C4-2B (cell line): ENCODE measurements at regions not wholly inside any gene's neighbourhood (a gene's known extent, or its start where the extent isn't known, plus 50 kb on each side); places are given as distances from the start of the nearest gene placed in this dataset.

Experiments
- H3K27ac ChIP-seq: fragments of 450-650 bp; 2 replicates; pipeline ENCODE4 v1.5.1; 2017
- ZFX ChIP-seq: fragments of 450-650 bp; IDR thresholded peaks from 2 replicates; pipeline ENCODE4 v1.6.1; 2017
- TF ChIP-seq, protein P1 (sequence below): fragments of 450-650 bp; conservative IDR thresholded peaks from 2 replicates; pipeline ENCODE4 v1.5.1; 2017; ENCODE audit warnings: mild to moderate bottlenecking

DNA sequence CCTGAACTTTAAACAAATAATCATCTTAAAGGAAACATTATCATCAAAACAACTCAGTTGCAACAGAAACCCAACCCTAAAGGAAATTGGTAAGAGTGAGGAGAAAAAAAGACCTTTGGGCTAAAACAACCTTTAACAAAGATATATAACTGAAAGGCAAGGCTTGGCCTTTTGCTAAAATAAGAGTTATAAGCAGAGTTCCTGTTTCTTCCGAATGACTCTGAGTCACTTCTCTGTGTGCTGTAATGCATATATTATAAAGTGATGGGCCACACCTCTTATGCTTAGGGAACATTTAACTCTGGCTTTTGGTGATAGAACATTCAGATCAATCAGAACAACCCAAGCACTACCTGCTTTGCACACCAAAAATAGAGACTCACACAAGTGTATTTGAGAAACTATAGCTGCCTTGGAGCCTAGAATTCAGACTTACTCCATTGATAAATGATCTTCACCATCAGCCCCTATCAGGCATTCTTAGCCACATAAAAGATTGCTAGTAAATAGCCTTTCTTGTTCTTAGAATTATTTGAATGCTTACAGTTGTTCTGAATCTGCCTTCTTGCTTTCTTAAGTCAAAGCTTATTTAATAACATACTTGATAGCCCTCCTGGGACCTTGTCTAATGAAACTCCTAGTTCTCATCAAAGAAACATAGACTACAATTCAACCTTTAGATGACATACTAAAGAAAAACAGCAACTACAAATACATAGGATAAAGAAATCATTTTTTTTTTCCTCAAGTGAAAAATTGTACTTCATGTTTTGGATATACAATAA, 294.2 kb upstream of the SEMA6D start:
- H3K27ac ChIP-seq, result no peak overlapping the region
- TF ChIP-seq, protein P1, sequence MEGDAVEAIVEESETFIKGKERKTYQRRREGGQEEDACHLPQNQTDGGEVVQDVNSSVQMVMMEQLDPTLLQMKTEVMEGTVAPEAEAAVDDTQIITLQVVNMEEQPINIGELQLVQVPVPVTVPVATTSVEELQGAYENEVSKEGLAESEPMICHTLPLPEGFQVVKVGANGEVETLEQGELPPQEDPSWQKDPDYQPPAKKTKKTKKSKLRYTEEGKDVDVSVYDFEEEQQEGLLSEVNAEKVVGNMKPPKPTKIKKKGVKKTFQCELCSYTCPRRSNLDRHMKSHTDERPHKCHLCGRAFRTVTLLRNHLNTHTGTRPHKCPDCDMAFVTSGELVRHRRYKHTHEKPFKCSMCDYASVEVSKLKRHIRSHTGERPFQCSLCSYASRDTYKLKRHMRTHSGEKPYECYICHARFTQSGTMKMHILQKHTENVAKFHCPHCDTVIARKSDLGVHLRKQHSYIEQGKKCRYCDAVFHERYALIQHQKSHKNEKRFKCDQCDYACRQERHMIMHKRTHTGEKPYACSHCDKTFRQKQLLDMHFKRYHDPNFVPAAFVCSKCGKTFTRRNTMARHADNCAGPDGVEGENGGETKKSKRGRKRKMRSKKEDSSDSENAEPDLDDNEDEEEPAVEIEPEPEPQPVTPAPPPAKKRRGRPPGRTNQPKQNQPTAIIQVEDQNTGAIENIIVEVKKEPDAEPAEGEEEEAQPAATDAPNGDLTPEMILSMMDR, result no peak
- no peak for TF ChIP-seq ZFX

DNA sequence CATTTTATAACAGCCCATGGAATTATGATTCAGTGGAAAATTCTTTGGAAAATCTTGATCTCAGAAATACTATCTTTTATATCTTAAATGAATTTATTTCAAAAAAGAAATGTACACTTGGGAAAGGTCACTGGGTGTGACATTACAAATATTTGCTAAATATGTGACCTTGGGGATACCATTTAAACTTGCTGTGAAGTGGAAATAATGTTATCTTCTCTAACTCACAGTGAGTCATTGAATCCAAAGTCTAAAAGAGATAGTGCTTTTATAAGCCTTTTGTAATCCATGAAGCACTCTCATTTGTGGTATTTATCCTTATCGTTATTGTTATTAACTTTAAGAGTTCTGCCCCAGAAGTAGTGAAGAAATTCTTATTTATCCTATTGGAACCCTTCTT, 289.8 kb upstream of the SEMA6D start:
- TF ChIP-seq ZFX, result no peak
- TF ChIP-seq, protein P1, result no peak

GRCh38 chr15:47429376-47429775, 287.9 kb upstream of the SEMA6D start:
- no peak overlapping the region for H3K27ac ChIP-seq
- TF ChIP-seq ZFX, result no peak
- TF ChIP-seq, protein P1, result no peak

More for the DNA sequence above, 289.8 kb upstream of the SEMA6D start:
- H3K27ac ChIP-seq, result no peak overlapping the region

DNA sequence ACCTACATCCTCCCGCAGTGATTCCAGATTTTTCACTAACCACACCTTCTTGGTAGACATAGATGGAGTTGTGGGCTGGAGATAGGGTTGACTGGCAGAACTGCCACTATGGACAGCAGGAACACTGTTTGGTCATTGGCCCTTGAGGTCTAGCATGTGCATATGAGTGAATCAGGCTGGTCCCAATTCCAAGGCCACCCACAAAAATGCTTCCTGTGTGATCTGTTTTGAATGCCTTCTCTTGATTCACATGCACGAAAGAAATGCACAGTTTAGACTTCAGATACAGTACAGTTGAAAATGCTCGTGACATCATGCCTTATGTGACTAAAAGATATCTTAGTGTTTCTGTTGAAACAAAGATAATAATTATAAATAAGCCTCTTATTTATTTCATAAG, 285.8 kb upstream of the SEMA6D start:
- no peak overlapping the region for H3K27ac ChIP-seq
- TF ChIP-seq, protein P1, result no peak
- no peak for TF ChIP-seq ZFX

DNA sequence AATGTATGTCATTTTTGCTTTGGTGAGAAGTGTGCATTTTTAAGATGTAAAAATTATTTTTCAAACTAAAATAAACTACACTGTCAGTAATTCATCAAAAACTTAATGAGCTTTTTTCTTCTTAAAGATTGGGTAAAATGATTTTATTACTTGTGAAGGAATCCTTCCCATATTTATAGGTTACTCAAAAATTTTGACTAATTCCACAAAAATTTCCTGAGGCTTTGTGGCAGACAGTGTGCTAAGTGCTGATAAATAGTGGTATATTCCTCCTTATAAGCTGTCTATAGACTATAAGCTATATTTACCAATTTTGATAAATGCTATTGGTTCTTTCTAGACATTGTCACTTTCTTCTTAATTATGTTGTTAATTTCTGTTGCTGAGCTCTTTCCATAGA, 284.5 kb upstream of the SEMA6D start:
- TF ChIP-seq, protein P1, result no peak
- H3K27ac ChIP-seq, result no peak overlapping the region

- H3K27ac ChIP-seq, result no peak overlapping the region
- TF ChIP-seq, protein P1, result no peak
- TF ChIP-seq ZFX, result no peak
These were observed 282.7 kb upstream of the SEMA6D start for GRCh38 chr15:47434596-47434995.

DNA sequence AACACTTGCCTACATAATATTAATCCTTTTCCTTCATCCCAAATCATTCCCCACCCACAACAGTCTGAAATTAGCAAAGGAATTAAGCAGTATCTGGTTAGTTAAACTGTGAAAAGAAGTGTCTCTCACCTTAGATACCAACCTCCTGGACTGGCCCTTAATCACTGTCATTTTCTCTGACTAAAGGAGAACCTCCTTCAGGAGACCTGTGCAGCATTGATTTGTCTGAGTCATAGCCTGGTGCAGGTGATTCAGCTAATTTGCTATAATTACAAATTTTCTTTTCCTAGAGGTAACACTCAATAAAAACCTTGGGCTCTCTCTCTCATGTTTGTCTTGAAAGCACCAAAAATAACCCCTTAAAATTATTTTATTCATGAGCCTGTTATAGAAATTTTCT, 279.8 kb upstream of the SEMA6D start:
- TF ChIP-seq ZFX, result no peak
- TF ChIP-seq, protein P1, result no peak
- no peak overlapping the region for H3K27ac ChIP-seq
